H1 (cell line): ENCODE measurements at regions not wholly inside any gene's neighbourhood (a gene's known extent, or its start where the extent isn't known, plus 50 kb on each side); places are given as distances from the start of the nearest gene placed in this dataset.

ENCODE experiments used
- CTCF ChIA-PET: fragments of 300-600 bp; sonication (Branson Sonifier 250); formaldehyde crosslinking; loops from one replicate; lab custom pipeline; 2021; ENCODE audit not compliant: partially characterized antibody; lab: Charles Lee
- POLR2A ChIA-PET: fragments of 300-600 bp; sonication (Branson Sonifier 250); formaldehyde crosslinking; loops from one replicate; lab custom pipeline; 2021; ENCODE audit warnings: inconsistent platforms; ENCODE audit not compliant: partially characterized antibody; lab: Charles Lee
- DNase-seq, 2 experiments: peaks; one replicate each; pipeline versions ENCODE4 v3.0.0 to v3.0.0-alpha.2; 2010 to 2022; ENCODE audit warnings: low spot score in 2 of 2, low read depth in 1 of 2, mixed read lengths in 1 of 2
- FAIRE-seq: peaks from 2 replicates; lab custom pipeline; 2011; peaks lifted over from hg19 to GRCh38; lab: Jason Lieb, UNC
- H2AFZ ChIP-seq: 2 replicates; pipeline ENCODE4 v1.8.1; 2012; ENCODE audit warnings: low read length, inconsistent platforms
- H2AK5ac ChIP-seq: 2 replicates; pipeline ENCODE4 v1.6.1; 2013; ENCODE audit warnings: low read depth, low read length
- H2BK120ac ChIP-seq: replicated peaks from 2 replicates; pipeline ENCODE3; 2013; ENCODE audit warnings: low read depth, low read length, inconsistent platforms
- H2BK12ac ChIP-seq: 2 replicates; pipeline ENCODE4 v1.6.1; 2013; ENCODE audit warnings: low read depth, low read length
- H2BK15ac ChIP-seq: 2 replicates; pipeline ENCODE4 v1.6.1; 2013; ENCODE audit warnings: low read length
- H2BK20ac ChIP-seq: 2 replicates; pipeline ENCODE4 v1.6.1; 2013; ENCODE audit warnings: low read length
- H2BK5ac ChIP-seq: 2 replicates; pipeline ENCODE4 v1.6.1; 2013; ENCODE audit warnings: low read depth, low read length
- H3K14ac ChIP-seq: 2 replicates; pipeline ENCODE4 v1.6.1; 2013; ENCODE audit warnings: inconsistent platforms; ENCODE audit not compliant: insufficient read length
- H3K18ac ChIP-seq: 2 replicates; pipeline ENCODE4 v1.6.1; 2013; ENCODE audit warnings: low read length; ENCODE audit errors: extremely low read depth
- H3K23ac ChIP-seq: 2 replicates; pipeline ENCODE4 v1.6.1; 2013; ENCODE audit warnings: inconsistent platforms; ENCODE audit not compliant: insufficient read length
- H3K23me2 ChIP-seq: 2 replicates; pipeline ENCODE4 v1.6.1; 2013; ENCODE audit warnings: low read depth, low read length
- H3K27ac ChIP-seq: 2 replicates; pipeline ENCODE4 v1.6.1; 2011; ENCODE audit warnings: low read depth, low read length, inconsistent platforms
- H3K27me3 ChIP-seq, 4 experiments: replicated peaks in 1 of 4; 1 replicate in 1 of 4; 2 replicates in 3 of 4; pipeline versions ENCODE4 v1.6.1 to v1.8.1; 2011 to 2013; ENCODE audit warnings: low read length in 3 of 4, mild to moderate bottlenecking in 3 of 4, inconsistent platforms in 2 of 4, mixed read lengths in 2 of 4, moderate library complexity in 1 of 4; ENCODE audit not compliant: control insufficient read depth in 3 of 4, insufficient read depth in 3 of 4; ENCODE audit errors: extremely low read depth in 1 of 4
- H3K36me3 ChIP-seq, 4 experiments: 2 replicates each; pipeline versions ENCODE4 v1.6.1 to v1.8.1; 2011 to 2013; ENCODE audit warnings: mild to moderate bottlenecking in 4 of 4, low read length in 3 of 4, moderate library complexity in 2 of 4, control low read depth in 1 of 4, inconsistent platforms in 1 of 4; ENCODE audit not compliant: insufficient read depth in 4 of 4, control insufficient read depth in 2 of 4
- H3K4ac ChIP-seq: replicated peaks from 2 replicates; pipeline ENCODE3; 2013; ENCODE audit warnings: low read length, low read depth, mixed read lengths, inconsistent platforms; ENCODE audit not compliant: insufficient read length
- H3K4me1 ChIP-seq, 4 experiments: replicated peaks in 1 of 4; 1 replicate in 1 of 4; 2 replicates in 3 of 4; pipeline versions ENCODE4 v1.6.1 to v1.8.1; 2011 to 2013; ENCODE audit warnings: low read length in 3 of 4, inconsistent platforms in 2 of 4, mixed read lengths in 1 of 4; ENCODE audit not compliant: insufficient read depth in 4 of 4, control insufficient read depth in 3 of 4
- H3K4me2 ChIP-seq, 2 experiments: 2 replicates each; pipeline versions ENCODE4 v1.6.1 to v1.8.1; 2011 to 2013; ENCODE audit warnings: low read depth in 2 of 2, low read length in 2 of 2, control low read depth in 1 of 2, inconsistent platforms in 1 of 2, mild to moderate bottlenecking in 1 of 2; ENCODE audit not compliant: insufficient read depth in 1 of 2
- H3K4me3 ChIP-seq, 4 experiments: fragments of 200-600, 300-600 bp in 1 of 4; sonication (generic), shearing (Covaris generic), sonication (Bioruptor Twin) in 1 of 4; 2 replicates each; pipeline versions ENCODE4 v1.5.1 to v1.8.1; 2011 to 2016; ENCODE audit warnings: low read length in 4 of 4, low read depth in 3 of 4, control low read depth in 2 of 4, inconsistent platforms in 2 of 4, mild to moderate bottlenecking in 2 of 4, mixed read lengths in 1 of 4, moderate library complexity in 1 of 4; ENCODE audit not compliant: insufficient read depth in 2 of 4; ENCODE audit errors: extremely low read depth in 1 of 4
- H3K56ac ChIP-seq: replicated peaks from 2 replicates; pipeline ENCODE3; 2013; ENCODE audit warnings: low read depth, mild to moderate bottlenecking, mixed read lengths, low read length, inconsistent platforms; ENCODE audit not compliant: insufficient read length
- H3K79me1 ChIP-seq: 2 replicates; pipeline ENCODE4 v1.6.1; 2013; ENCODE audit warnings: low read depth, low read length, control low read depth
- H3K79me2 ChIP-seq, 2 experiments: 2 replicates each; pipeline versions ENCODE4 v1.6.1 to v1.8.1; 2012 to 2013; ENCODE audit warnings: low read length in 2 of 2, mild to moderate bottlenecking in 2 of 2, inconsistent platforms in 1 of 2; ENCODE audit not compliant: insufficient read depth in 2 of 2, control insufficient read depth in 1 of 2
- H3K9ac ChIP-seq, 4 experiments: replicated peaks in 1 of 4; 1 replicate in 1 of 4; 2 replicates in 3 of 4; pipeline versions ENCODE4 v1.6.1 to v1.8.1; 2011 to 2013; ENCODE audit warnings: low read depth in 3 of 4, low read length in 3 of 4, control low read depth in 2 of 4, mild to moderate bottlenecking in 2 of 4, moderate library complexity in 2 of 4, inconsistent platforms in 1 of 4; ENCODE audit errors: extremely low read depth in 1 of 4
- H3K9me3 ChIP-seq, 2 experiments: 2 replicates each; pipeline versions ENCODE4 v1.6.1 to v1.8.1; 2012 to 2013; ENCODE audit warnings: mild to moderate bottlenecking in 2 of 2, moderate library complexity in 2 of 2, control low read depth in 1 of 2, inconsistent platforms in 1 of 2, low read depth in 1 of 2, low read length in 1 of 2, mixed read lengths in 1 of 2; ENCODE audit not compliant: insufficient read depth in 2 of 2
- H4K20me1 ChIP-seq, 2 experiments: replicated peaks in 1 of 2; 2 replicates each; pipeline versions ENCODE3 to v1.8.1; 2011 to 2013; ENCODE audit warnings: inconsistent platforms in 2 of 2, low read length in 2 of 2, mild to moderate bottlenecking in 1 of 2; ENCODE audit not compliant: insufficient read depth in 2 of 2, control insufficient read depth in 1 of 2
- H4K5ac ChIP-seq: 2 replicates; pipeline ENCODE4 v1.6.1; 2013; ENCODE audit warnings: low read length, low read depth, mixed read lengths, inconsistent platforms; ENCODE audit not compliant: insufficient read length
- H4K8ac ChIP-seq: 2 replicates; pipeline ENCODE4 v1.8.0; 2013; ENCODE audit warnings: mild to moderate bottlenecking, moderate library complexity, low read length, inconsistent platforms; ENCODE audit not compliant: insufficient read depth; ENCODE audit errors: extremely low read depth
- H4K91ac ChIP-seq: replicated peaks from 2 replicates; pipeline ENCODE3; 2013; ENCODE audit warnings: low read length, mixed read lengths, inconsistent platforms; ENCODE audit not compliant: insufficient read length
- WGBS, 2 experiments: shearing (Covaris generic) in 1 of 2; methylation state at CpG; one replicate each; pipeline versions ENCODE4 v1.1.6 to v1.1.7; 2013 to 2015; ENCODE audit warnings: low lambda C conversion rate in 2 of 2, mixed read lengths in 2 of 2, inconsistent platforms in 1 of 2, low coverage in 1 of 2, missing lambda C conversion rate in 1 of 2; ENCODE audit not compliant: insufficient replicate concordance in 2 of 2, insufficient coverage in 1 of 2, insufficient read length in 1 of 2; ENCODE audit errors: extremely low coverage in 1 of 2, missing lambda C conversion rate in 1 of 2; 5-methylcytosine and 5-hydroxymethylcytosine counted together
- TF ChIP-seq, protein P1 (sequence below): fragments of 300-600 bp; sonication (generic); IDR thresholded peaks from 2 replicates; pipeline ENCODE4 v1.7.1; 2012; ENCODE audit warnings: low read length, moderate library complexity, mild to moderate bottlenecking, inconsistent platforms; ENCODE audit not compliant: insufficient replicate concordance

GRCh38 chr5:56471707-56472106 lies 238.6 kb upstream of the ANKRD55 start:
- no peaks in the 10 kb centered on the region for H3K36me3 ChIP-seq
- H2BK20ac ChIP-seq: no peak overlapping the region
- ChIA-PET CTCF (no interaction called here), POLR2A (interaction anchor here (0.6 kb wide), 1 partner anchor 778 kb away, joined by 4 read pairs; no protein-coding TSS in a partner anchor)
- no peak overlapping the region for H2AK5ac ChIP-seq
- H2BK120ac ChIP-seq: no peak overlapping the region
- H4K20me1 ChIP-seq: no peaks in the 10 kb centered on the region
- no peak overlapping the region for H3K4me3 ChIP-seq
- no peak overlapping the region for H4K91ac ChIP-seq
- H3K79me1 ChIP-seq: no peaks in the 10 kb centered on the region
- no peaks in the 10 kb centered on the region for H3K27me3 ChIP-seq
- H3K9ac ChIP-seq: no peak overlapping the region
- FAIRE-seq: no peak
- H2BK15ac ChIP-seq: no peak overlapping the region
- H3K9me3 ChIP-seq: no peaks in the 10 kb centered on the region
- H2BK12ac ChIP-seq: no peak overlapping the region
- H3K79me2 ChIP-seq: no peaks in the 10 kb centered on the region
- no peak overlapping the region for H3K4me2 ChIP-seq
- WGBS, 2 experiments: 91% methylated on average over 2 of the region's 2 CpGs; no CpG with 5 or more reads in 1 of the 2 experiments
- no peaks in the 10 kb centered on the region for H3K23me2 ChIP-seq
- no peak overlapping the region for H3K23ac ChIP-seq
- H3K27ac ChIP-seq: no peak overlapping the region
- no peak overlapping the region for H3K14ac ChIP-seq
- no peak overlapping the region for H3K18ac ChIP-seq
- no peak overlapping the region for H4K8ac ChIP-seq
- no peak overlapping the region for H3K4ac ChIP-seq
- no peak overlapping the region for H2BK5ac ChIP-seq
- no peak overlapping the region for H3K56ac ChIP-seq
- no peak for DNase-seq
- H3K4me1 ChIP-seq: no peaks in the 10 kb centered on the region
- H2AFZ ChIP-seq: no peak overlapping the region
- H4K5ac ChIP-seq: no peak overlapping the region
- TF ChIP-seq, protein P1, sequence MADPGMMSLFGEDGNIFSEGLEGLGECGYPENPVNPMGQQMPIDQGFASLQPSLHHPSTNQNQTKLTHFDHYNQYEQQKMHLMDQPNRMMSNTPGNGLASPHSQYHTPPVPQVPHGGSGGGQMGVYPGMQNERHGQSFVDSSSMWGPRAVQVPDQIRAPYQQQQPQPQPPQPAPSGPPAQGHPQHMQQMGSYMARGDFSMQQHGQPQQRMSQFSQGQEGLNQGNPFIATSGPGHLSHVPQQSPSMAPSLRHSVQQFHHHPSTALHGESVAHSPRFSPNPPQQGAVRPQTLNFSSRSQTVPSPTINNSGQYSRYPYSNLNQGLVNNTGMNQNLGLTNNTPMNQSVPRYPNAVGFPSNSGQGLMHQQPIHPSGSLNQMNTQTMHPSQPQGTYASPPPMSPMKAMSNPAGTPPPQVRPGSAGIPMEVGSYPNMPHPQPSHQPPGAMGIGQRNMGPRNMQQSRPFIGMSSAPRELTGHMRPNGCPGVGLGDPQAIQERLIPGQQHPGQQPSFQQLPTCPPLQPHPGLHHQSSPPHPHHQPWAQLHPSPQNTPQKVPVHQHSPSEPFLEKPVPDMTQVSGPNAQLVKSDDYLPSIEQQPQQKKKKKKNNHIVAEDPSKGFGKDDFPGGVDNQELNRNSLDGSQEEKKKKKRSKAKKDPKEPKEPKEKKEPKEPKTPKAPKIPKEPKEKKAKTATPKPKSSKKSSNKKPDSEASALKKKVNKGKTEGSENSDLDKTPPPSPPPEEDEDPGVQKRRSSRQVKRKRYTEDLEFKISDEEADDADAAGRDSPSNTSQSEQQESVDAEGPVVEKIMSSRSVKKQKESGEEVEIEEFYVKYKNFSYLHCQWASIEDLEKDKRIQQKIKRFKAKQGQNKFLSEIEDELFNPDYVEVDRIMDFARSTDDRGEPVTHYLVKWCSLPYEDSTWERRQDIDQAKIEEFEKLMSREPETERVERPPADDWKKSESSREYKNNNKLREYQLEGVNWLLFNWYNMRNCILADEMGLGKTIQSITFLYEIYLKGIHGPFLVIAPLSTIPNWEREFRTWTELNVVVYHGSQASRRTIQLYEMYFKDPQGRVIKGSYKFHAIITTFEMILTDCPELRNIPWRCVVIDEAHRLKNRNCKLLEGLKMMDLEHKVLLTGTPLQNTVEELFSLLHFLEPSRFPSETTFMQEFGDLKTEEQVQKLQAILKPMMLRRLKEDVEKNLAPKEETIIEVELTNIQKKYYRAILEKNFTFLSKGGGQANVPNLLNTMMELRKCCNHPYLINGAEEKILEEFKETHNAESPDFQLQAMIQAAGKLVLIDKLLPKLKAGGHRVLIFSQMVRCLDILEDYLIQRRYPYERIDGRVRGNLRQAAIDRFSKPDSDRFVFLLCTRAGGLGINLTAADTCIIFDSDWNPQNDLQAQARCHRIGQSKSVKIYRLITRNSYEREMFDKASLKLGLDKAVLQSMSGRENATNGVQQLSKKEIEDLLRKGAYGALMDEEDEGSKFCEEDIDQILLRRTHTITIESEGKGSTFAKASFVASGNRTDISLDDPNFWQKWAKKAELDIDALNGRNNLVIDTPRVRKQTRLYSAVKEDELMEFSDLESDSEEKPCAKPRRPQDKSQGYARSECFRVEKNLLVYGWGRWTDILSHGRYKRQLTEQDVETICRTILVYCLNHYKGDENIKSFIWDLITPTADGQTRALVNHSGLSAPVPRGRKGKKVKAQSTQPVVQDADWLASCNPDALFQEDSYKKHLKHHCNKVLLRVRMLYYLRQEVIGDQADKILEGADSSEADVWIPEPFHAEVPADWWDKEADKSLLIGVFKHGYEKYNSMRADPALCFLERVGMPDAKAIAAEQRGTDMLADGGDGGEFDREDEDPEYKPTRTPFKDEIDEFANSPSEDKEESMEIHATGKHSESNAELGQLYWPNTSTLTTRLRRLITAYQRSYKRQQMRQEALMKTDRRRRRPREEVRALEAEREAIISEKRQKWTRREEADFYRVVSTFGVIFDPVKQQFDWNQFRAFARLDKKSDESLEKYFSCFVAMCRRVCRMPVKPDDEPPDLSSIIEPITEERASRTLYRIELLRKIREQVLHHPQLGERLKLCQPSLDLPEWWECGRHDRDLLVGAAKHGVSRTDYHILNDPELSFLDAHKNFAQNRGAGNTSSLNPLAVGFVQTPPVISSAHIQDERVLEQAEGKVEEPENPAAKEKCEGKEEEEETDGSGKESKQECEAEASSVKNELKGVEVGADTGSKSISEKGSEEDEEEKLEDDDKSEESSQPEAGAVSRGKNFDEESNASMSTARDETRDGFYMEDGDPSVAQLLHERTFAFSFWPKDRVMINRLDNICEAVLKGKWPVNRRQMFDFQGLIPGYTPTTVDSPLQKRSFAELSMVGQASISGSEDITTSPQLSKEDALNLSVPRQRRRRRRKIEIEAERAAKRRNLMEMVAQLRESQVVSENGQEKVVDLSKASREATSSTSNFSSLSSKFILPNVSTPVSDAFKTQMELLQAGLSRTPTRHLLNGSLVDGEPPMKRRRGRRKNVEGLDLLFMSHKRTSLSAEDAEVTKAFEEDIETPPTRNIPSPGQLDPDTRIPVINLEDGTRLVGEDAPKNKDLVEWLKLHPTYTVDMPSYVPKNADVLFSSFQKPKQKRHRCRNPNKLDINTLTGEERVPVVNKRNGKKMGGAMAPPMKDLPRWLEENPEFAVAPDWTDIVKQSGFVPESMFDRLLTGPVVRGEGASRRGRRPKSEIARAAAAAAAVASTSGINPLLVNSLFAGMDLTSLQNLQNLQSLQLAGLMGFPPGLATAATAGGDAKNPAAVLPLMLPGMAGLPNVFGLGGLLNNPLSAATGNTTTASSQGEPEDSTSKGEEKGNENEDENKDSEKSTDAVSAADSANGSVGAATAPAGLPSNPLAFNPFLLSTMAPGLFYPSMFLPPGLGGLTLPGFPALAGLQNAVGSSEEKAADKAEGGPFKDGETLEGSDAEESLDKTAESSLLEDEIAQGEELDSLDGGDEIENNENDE: no peak
